ENCODE measurements at regions not wholly inside any gene's neighbourhood (a gene's known extent, or its start where the extent isn't known, plus 50 kb on each side); places are given as distances from the start of the nearest gene placed in this dataset.

GRCh38 chr9:134989206-134990065 is 71.7 kb upstream of the FCN1 start:
- no peak overlapping the region for H3K4me3 Mint-ChIP-seq
- Histone ChIP-seq H3K4me3 (ENCODE audit: low read length) (no peak overlapping the region), H3K27me3 (ENCODE audit: insufficient read depth, low read length, poor library complexity, severe bottlenecking) (no peaks in the 10 kb centered on the region), H3K9me3 (ENCODE audit: low read length) (no peaks in the 10 kb centered on the region), H3K4me1 (ENCODE audit: insufficient read depth, low read length) (no peaks in the 10 kb centered on the region), H3K27ac (ENCODE audit: low read depth, low read length) (no peak overlapping the region), H3K36me3 (ENCODE audit: insufficient read depth, low read length) (no peaks in the 10 kb centered on the region)
- no peak overlapping the region for H3K27ac Mint-ChIP-seq
- peaks cover 4 to 13% (median 7%) of the 10 kb centered on the region in 5 donors for H3K9me3 Mint-ChIP-seq
- ChIA-PET POLR2A (no interaction called here), CTCF (no interaction called here)
- no peaks in the 10 kb centered on the region for H3K27me3 Mint-ChIP-seq
- DNase-seq: no peak
- peaks cover 0 to 2% (median 0%) of the 10 kb centered on the region in 3 donors for H3K36me3 Mint-ChIP-seq
- H3K4me1 Mint-ChIP-seq: no peaks in the 10 kb centered on the region

GRCh38 chr9:134991808-134992754 is 74.4 kb upstream of the FCN1 start:
- Mint-ChIP-seq H3K27ac (no peak overlapping the region), H3K27me3 (peaks cover 2 to 6% of the 10 kb centered on the region in 2 donors), H3K36me3 (no peaks in the 10 kb centered on the region), H3K4me1 (no peaks in the 10 kb centered on the region), H3K4me3 (no peak overlapping the region), H3K9me3 (peaks cover 2 to 7% (median 5%) of the 10 kb centered on the region in 5 donors)
- POLR2A ChIA-PET: no interaction called here
- CTCF ChIA-PET: interaction anchor here (1.3 kb wide), 1 partner anchor 9 kb away, joined by 3 read pairs; no protein-coding TSS in a partner anchor
- Histone ChIP-seq H3K4me3 (ENCODE audit: low read length) (no peak overlapping the region), H3K9me3 (ENCODE audit: low read length) (no peaks in the 10 kb centered on the region), H3K27ac (ENCODE audit: low read depth, low read length) (no peak overlapping the region), H3K4me1 (ENCODE audit: insufficient read depth, low read length) (no peaks in the 10 kb centered on the region), H3K27me3 (ENCODE audit: insufficient read depth, low read length, poor library complexity, severe bottlenecking) (no peaks in the 10 kb centered on the region), H3K36me3 (ENCODE audit: insufficient read depth, low read length) (no peaks in the 10 kb centered on the region)
- DNase-seq: no peak

GRCh38 chr9:134992755-134993124 is 75.0 kb upstream of the FCN1 start:
- peaks cover 5 to 6% of the 10 kb centered on the region in 2 donors for H3K27me3 Mint-ChIP-seq
- no peak for DNase-seq

GRCh38 chr9:134993416-134993815 is 75.7 kb upstream of the FCN1 start:
- Histone ChIP-seq H3K36me3 (ENCODE audit: insufficient read depth, low read length) (no peaks in the 10 kb centered on the region), H3K4me3 (ENCODE audit: low read length) (no peak overlapping the region), H3K9me3 (ENCODE audit: low read length) (no peaks in the 10 kb centered on the region), H3K4me1 (ENCODE audit: insufficient read depth, low read length) (no peaks in the 10 kb centered on the region), H3K27me3 (ENCODE audit: insufficient read depth, low read length, poor library complexity, severe bottlenecking) (no peaks in the 10 kb centered on the region), H3K27ac (ENCODE audit: low read depth, low read length) (no peak overlapping the region)
- CTCF ChIA-PET: interaction anchor here (1.3 kb wide), 1 partner anchor 8 kb away, joined by 3 read pairs; no protein-coding TSS in a partner anchor
- Mint-ChIP-seq H3K4me1 (no peaks in the 10 kb centered on the region), H3K27me3 (peaks cover 6 to 9% of the 10 kb centered on the region in 2 donors), H3K4me3 (no peak overlapping the region), H3K9me3 (peaks cover 0 to 5% (median 4%) of the 10 kb centered on the region in 5 donors), H3K27ac (no peak overlapping the region), H3K36me3 (no peaks in the 10 kb centered on the region)
- POLR2A ChIA-PET: no interaction called here
- no peak for DNase-seq

More at GRCh38 chr9:134992755-134993124, 75.0 kb upstream of the FCN1 start:
- no peaks in the 10 kb centered on the region for H3K27me3 ChIP-seq (ENCODE audit: insufficient read depth, low read length, poor library complexity, severe bottlenecking)
- no peaks in the 10 kb centered on the region for H3K4me1 ChIP-seq (ENCODE audit: insufficient read depth, low read length)
- H3K4me3 ChIP-seq (ENCODE audit: low read length): no peak overlapping the region
- Mint-ChIP-seq H3K4me3 (no peak overlapping the region), H3K9me3 (peaks cover 0 to 4% (median 3%) of the 10 kb centered on the region in 5 donors), H3K36me3 (no peaks in the 10 kb centered on the region), H3K4me1 (no peaks in the 10 kb centered on the region), H3K27ac (peak overlapping the region in 1 of 8 donors; percentile 21)
- no peaks in the 10 kb centered on the region for H3K9me3 ChIP-seq (ENCODE audit: low read length)
- H3K36me3 ChIP-seq (ENCODE audit: insufficient read depth, low read length): no peaks in the 10 kb centered on the region
- POLR2A ChIA-PET: no interaction called here
- no peak overlapping the region for H3K27ac ChIP-seq (ENCODE audit: low read depth, low read length)
- CTCF ChIA-PET: interaction anchor here (1.3 kb wide), 1 partner anchor 9 kb away, joined by 3 read pairs; no protein-coding TSS in a partner anchor

GRCh38 chr9:134993996-134994720 is 76.4 kb upstream of the FCN1 start:
- H3K4me1 ChIP-seq (ENCODE audit: insufficient read depth, low read length): no peaks in the 10 kb centered on the region
- CTCF ChIA-PET: no interaction called here
- no peak for DNase-seq
- no peak overlapping the region for H3K4me3 ChIP-seq (ENCODE audit: low read length)
- Mint-ChIP-seq H3K4me1 (no peaks in the 10 kb centered on the region), H3K36me3 (no peaks in the 10 kb centered on the region), H3K27ac (no peak overlapping the region), H3K27me3 (peaks cover 6 to 11% of the 10 kb centered on the region in 2 donors), H3K4me3 (no peak overlapping the region), H3K9me3 (peaks cover 0 to 11% (median 7%) of the 10 kb centered on the region in 5 donors)
- H3K36me3 ChIP-seq (ENCODE audit: insufficient read depth, low read length): no peaks in the 10 kb centered on the region
- no peaks in the 10 kb centered on the region for H3K9me3 ChIP-seq (ENCODE audit: low read length)
- no peaks in the 10 kb centered on the region for H3K27me3 ChIP-seq (ENCODE audit: insufficient read depth, low read length, poor library complexity, severe bottlenecking)
- no peak overlapping the region for H3K27ac ChIP-seq (ENCODE audit: low read depth, low read length)
- POLR2A ChIA-PET: no interaction called here

GRCh38 chr9:134994926-134995791 is 77.4 kb upstream of the FCN1 start:
- H3K4me1 ChIP-seq (ENCODE audit: insufficient read depth, low read length): no peaks in the 10 kb centered on the region
- H3K27ac ChIP-seq (ENCODE audit: low read depth, low read length): no peak overlapping the region
- CTCF ChIA-PET: no interaction called here
- no peak overlapping the region for H3K27ac Mint-ChIP-seq
- no peak for DNase-seq
- no peak overlapping the region for H3K4me3 Mint-ChIP-seq
- no peaks in the 10 kb centered on the region for H3K27me3 ChIP-seq (ENCODE audit: insufficient read depth, low read length, poor library complexity, severe bottlenecking)
- no peak overlapping the region for H3K4me3 ChIP-seq (ENCODE audit: low read length)
- no peaks in the 10 kb centered on the region for H3K36me3 Mint-ChIP-seq
- no peaks in the 10 kb centered on the region for H3K4me1 Mint-ChIP-seq
- peaks cover 1 to 13% (median 8%) of the 10 kb centered on the region in 5 donors for H3K9me3 Mint-ChIP-seq
- H3K9me3 ChIP-seq (ENCODE audit: low read length): no peaks in the 10 kb centered on the region
- no peaks in the 10 kb centered on the region for H3K36me3 ChIP-seq (ENCODE audit: insufficient read depth, low read length)
- POLR2A ChIA-PET: no interaction called here
- H3K27me3 Mint-ChIP-seq: peaks cover 6 to 11% of the 10 kb centered on the region in 2 donors

- H3K27ac ChIP-seq (ENCODE audit: low read depth, low read length): no peak overlapping the region
- no peak overlapping the region for H3K4me3 ChIP-seq (ENCODE audit: low read length)
- no peaks in the 10 kb centered on the region for H3K4me1 ChIP-seq (ENCODE audit: insufficient read depth, low read length)
- Mint-ChIP-seq H3K27ac (no peak overlapping the region), H3K4me1 (no peaks in the 10 kb centered on the region), H3K36me3 (no peaks in the 10 kb centered on the region), H3K27me3 (peaks cover 7 to 11% of the 10 kb centered on the region in 2 donors), H3K9me3 (peaks cover 7 to 17% (median 11%) of the 10 kb centered on the region in 5 donors), H3K4me3 (no peak overlapping the region)
- DNase-seq: no peak
- H3K9me3 ChIP-seq (ENCODE audit: low read length): no peaks in the 10 kb centered on the region
- ChIA-PET POLR2A (no interaction called here), CTCF (no interaction called here)
- H3K27me3 ChIP-seq (ENCODE audit: insufficient read depth, low read length, poor library complexity, severe bottlenecking): no peaks in the 10 kb centered on the region
- H3K36me3 ChIP-seq (ENCODE audit: insufficient read depth, low read length): no peaks in the 10 kb centered on the region
Observed at GRCh38 chr9:134995792-134996120, 78.0 kb upstream of the FCN1 start.
